Mucosa of rectum (tissue), 2 donors: ENCODE measurements at regions not wholly inside any gene's neighbourhood (a gene's known extent, or its start where the extent isn't known, plus 50 kb on each side); places are given as distances from the start of the nearest gene placed in this dataset.

Source experiments
- H3K27ac ChIP-seq, 2 donors: one replicate each; pipeline ENCODE4 v1.7.0; 2013; ENCODE audit warnings: inconsistent platforms in 2 of 2, low read depth in 2 of 2, low read length in 2 of 2
- H3K27me3 ChIP-seq, 2 donors: one replicate each; pipeline ENCODE4 v1.7.0; 2013; ENCODE audit warnings: low read length in 2 of 2; ENCODE audit not compliant: control insufficient read depth in 2 of 2, insufficient read depth in 2 of 2
- H3K36me3 ChIP-seq, 2 donors: one replicate each; pipeline ENCODE4 v1.7.0; 2013; ENCODE audit warnings: low read length in 2 of 2; ENCODE audit not compliant: control insufficient read depth in 2 of 2, insufficient read depth in 2 of 2
- H3K4me1 ChIP-seq, 2 donors: one replicate each; pipeline ENCODE4 v1.7.0; 2013; ENCODE audit warnings: low read length in 2 of 2, mild to moderate bottlenecking in 1 of 2; ENCODE audit not compliant: control insufficient read depth in 2 of 2, insufficient read depth in 2 of 2
- H3K4me3 ChIP-seq, 2 donors: one replicate each; pipeline ENCODE4 v1.7.0; 2013; ENCODE audit warnings: low read length in 2 of 2
- H3K9ac ChIP-seq, 2 donors: one replicate each; pipeline ENCODE4 v1.7.0; 2013; ENCODE audit warnings: low read length in 2 of 2, low read depth in 1 of 2, mild to moderate bottlenecking in 1 of 2
- H3K9me3 ChIP-seq, 2 donors: one replicate each; pipeline ENCODE4 v1.7.0; 2013; ENCODE audit warnings: low read length in 2 of 2; ENCODE audit not compliant: control insufficient read depth in 2 of 2
- donor health status: healthy.
- donor health status: Normal muscosa, but diverticular disease.

DNA sequence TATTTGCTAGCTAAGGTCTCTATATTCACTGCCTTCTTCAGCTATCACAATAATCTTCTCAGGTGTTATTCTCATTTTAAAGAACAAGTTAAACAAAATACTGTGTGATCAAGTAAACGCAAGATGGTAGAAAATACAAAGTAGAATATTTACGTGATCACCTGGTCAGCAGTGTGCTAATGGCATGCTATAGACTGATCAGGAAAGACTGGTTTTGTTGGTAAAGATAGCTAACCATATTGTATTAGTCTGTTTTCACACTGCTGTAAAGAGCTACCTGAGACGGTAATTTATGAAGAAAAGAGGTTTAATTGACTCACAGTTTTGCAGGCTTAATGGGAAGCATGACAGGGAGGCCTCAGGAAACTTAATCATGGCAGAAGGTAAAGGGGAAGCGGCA is 50.4 kb downstream of the ZBTB38 start:
- Histone ChIP-seq H3K9ac (no peak overlapping the region), H3K36me3 (peaks cover 44 to 54% of the 10 kb centered on the region in 2 donors), H3K27ac (no peak overlapping the region), H3K9me3 (no peaks in the 10 kb centered on the region), H3K4me3 (no peak overlapping the region), H3K4me1 (peaks cover 7 to 9% of the 10 kb centered on the region in 2 donors), H3K27me3 (no peaks in the 10 kb centered on the region)

DNA sequence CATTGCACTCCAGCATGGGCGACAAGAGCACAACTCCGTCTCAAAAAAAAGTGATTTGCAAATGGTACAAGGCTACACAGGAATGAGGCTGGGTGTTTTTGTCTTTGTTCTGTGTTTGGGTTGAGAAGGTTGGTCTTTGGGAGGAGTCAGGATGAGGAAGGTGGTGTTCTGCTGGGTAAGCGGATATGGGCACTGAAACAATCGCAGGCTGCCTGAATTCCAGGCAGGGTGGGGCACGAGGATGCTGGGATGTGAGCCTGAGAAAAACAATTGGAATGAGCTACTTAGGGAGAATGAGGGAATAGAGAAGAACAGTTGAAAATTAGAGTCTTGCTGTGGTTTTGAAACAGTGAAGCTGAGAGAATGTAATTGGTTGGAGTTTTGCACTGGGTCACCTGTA is 51.6 kb downstream of the ZBTB38 start:
- Histone ChIP-seq H3K27ac (no peak overlapping the region), H3K27me3 (no peaks in the 10 kb centered on the region), H3K9me3 (no peaks in the 10 kb centered on the region), H3K4me1 (peaks cover 0 to 2% of the 10 kb centered on the region in 2 donors), H3K4me3 (no peak overlapping the region), H3K36me3 (peaks cover 32 to 42% of the 10 kb centered on the region in 2 donors), H3K9ac (no peak overlapping the region)

DNA sequence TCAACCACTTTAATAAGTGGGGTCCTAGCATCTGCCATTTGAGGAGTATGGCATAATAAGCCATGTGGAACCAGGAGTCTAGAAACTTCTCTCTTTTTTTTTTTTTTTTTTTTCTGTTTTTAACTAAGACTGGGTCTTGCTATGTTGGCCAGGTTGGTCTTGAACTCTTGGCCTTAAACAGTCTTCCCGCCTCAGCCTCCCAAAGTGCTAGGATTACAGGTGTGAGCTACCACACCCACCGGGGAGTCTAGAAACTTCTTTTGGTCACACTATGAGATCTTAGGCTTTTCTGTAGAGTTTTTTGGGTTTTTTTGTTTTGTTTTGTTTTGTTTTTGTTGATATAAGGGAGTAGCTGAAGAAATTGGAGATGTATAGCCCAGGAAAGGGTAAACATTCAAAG is 52.9 kb downstream of the ZBTB38 start:
- no peak overlapping the region for H3K9ac ChIP-seq
- H3K4me1 ChIP-seq = peaks cover 6 to 9% of the 10 kb centered on the region in 2 donors
- no peak overlapping the region for H3K4me3 ChIP-seq
- H3K9me3 ChIP-seq = no peaks in the 10 kb centered on the region
- no peak overlapping the region for H3K27ac ChIP-seq
- H3K36me3 ChIP-seq = peaks cover 20 to 34% of the 10 kb centered on the region in 2 donors
- H3K27me3 ChIP-seq = no peaks in the 10 kb centered on the region

DNA sequence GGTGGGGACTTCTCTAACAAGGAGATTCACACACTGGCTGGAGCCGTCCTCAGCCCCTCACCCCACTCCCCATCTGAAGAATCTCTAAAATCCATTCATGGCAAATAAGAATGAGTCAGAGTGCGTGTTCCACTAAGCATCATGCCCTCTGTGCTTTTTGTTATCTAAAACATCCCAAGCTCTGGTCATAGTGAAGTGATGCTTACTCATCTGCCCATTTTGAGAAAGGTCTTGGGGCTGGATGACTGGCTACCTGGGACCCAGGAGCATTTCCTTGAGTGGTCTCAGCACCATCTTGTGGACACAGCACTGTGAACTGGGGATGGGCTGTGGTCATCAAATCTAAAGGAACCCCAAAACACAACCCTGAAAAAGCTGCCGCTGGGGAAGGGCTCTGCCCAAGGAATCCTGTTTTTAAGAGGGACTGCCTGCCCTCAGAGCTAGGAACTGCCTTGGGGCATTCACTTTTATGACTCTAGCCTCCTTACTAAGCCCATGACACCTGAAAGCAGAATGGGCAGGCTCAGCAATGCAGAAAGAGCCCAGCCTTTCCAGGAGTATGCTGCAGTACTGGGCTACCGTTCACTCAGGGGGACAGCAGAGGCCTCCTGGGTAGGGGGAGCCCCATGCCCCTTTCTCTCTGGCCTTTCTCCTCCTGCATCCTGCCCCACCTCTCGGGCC is 53.5 kb downstream of the ZBTB38 start:
- H3K36me3 ChIP-seq = peaks cover 17 to 28% of the 10 kb centered on the region in 2 donors
- H3K9me3 ChIP-seq = no peaks in the 10 kb centered on the region
- no peak overlapping the region for H3K4me3 ChIP-seq
- no peaks in the 10 kb centered on the region for H3K27me3 ChIP-seq
- H3K27ac ChIP-seq = no peak overlapping the region
- peaks cover 11 to 14% of the 10 kb centered on the region in 2 donors for H3K4me1 ChIP-seq
- H3K9ac ChIP-seq = no peak overlapping the region

DNA sequence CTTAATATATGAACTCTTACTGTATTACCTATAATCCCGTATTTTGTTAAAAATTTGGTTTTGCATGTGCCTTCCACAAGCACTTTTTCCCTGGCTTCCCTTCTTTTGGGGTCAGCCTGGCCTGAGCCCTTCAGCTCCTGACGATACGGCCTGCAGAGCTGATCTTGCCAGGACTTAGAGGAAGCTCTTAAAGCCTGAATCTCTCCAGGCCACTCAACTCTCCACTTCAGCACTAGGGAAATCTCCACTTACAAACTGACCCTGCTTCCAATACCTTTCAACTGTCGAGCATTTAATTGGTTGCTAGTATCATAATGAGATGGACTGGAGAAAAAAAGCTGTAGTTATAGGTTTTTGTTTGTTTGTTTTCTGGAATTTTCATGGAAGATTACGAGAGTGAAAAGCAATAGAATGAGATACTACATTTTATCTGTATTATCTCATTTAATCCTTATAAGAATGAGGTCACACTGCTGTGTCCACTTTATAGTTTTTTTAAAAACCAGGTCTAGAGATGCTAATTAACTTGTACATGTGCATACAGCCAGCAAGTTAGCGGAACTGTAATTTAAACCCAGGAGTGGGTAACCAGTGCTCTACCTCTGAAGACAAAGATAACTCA is 54.8 kb downstream of the ZBTB38 start:
- Histone ChIP-seq H3K27ac (no peak overlapping the region), H3K9me3 (no peaks in the 10 kb centered on the region), H3K4me1 (peaks cover 14 to 18% of the 10 kb centered on the region in 2 donors), H3K9ac (no peak overlapping the region), H3K4me3 (no peak overlapping the region), H3K36me3 (peaks cover 13 to 24% of the 10 kb centered on the region in 2 donors), H3K27me3 (no peaks in the 10 kb centered on the region)

DNA sequence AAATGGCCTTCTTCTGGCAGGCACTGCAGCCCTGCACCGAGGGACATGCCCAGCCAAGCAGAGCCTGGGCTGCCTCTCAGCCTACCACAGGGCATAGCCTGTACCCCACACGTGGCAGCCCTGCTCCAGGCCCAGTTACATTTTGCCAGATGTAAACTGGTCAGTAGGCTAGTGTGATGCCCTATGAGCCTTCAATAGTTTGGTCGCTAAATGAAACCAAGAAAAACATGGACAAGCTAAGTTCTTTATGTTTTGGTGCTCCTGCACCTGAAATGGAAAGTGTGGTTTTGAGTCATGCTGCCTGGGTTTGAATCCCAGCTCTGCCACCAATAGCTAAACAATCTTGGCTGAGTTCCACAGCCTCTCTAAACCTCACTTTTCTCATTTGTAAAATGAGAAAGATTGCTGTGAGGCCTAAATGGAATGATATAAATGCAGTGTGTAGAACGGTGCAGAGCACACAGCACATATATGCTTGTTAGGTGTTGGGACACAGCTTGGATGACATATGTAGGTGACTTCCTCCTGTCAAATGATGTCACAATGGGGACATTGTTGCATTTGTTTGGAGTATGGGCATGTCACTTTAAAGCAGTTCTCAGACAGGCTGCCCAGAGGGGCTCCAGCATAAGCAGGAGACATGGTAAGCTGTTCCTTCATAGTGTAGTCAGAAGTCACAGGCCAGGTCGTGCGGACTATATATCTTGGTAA is 57.4 kb downstream of the ZBTB38 start:
- Histone ChIP-seq H3K4me1 (peaks cover 14 to 20% of the 10 kb centered on the region in 2 donors), H3K27me3 (no peaks in the 10 kb centered on the region), H3K27ac (peak overlapping the region; percentile 40 to 61), H3K4me3 (no peak overlapping the region), H3K36me3 (peaks cover 20 to 24% of the 10 kb centered on the region in 2 donors), H3K9ac (no peak overlapping the region), H3K9me3 (no peaks in the 10 kb centered on the region)

DNA sequence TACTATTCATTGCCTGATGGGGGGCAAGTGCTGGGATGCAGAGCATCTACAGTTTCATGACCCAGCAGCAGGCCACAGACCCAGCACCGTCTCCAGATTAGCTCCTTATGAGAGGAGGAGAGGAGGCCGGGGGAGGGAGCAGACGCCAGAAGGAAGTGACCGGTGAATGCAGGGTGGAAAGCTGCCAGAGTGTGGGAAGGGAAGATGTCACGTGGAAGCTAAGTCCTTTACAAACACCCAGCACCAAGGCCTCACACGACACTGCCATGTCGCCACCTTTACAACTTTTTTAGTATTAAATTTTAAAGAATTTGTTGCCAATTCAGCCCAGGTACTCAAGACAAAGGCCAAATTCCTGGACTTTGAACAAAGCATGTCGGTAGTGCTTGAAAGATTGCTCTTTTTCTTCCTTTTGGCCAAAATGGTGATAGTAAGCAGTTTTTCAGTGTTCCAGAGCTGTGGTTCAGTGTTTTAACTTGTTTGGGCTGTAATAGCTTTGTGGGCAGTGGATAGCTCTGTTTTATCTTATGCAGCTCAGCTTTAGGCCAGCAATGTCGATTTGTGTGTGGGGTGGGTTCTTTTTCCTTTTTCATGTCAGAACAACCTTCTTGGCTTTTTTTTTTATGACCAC is 58.2 kb downstream of the ZBTB38 start:
- Histone ChIP-seq H3K36me3 (peaks cover 21 to 23% of the 10 kb centered on the region in 2 donors), H3K27me3 (no peaks in the 10 kb centered on the region), H3K9ac (peak overlapping the region; percentile 15 to 29), H3K9me3 (no peaks in the 10 kb centered on the region), H3K27ac (peak overlapping the region; percentile 56 to 61), H3K4me1 (peaks cover 14 to 20% of the 10 kb centered on the region in 2 donors), H3K4me3 (peak overlapping the region in 1 of 2 donors; percentile 20)

DNA sequence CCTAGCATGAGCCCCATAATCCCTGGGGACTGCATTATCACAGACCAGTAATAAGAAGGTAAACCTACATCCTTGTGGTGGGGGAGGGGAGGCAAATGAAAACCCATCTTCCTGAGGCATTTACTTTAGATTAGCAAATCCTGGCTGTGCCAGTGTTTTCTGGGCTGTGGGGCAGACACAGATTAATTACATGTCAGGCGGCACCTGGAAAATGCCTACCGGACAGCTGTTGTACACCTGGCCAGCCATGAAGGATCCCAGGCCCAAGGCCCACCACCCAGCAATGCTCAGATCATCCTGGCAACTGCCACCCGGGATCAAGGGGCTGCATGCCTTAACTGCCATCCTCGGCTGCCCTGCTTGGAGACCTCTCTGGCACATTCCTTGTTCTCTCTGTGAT is 59.1 kb upstream of the RASA2 start:
- Histone ChIP-seq H3K36me3 (peaks cover 21 to 23% of the 10 kb centered on the region in 2 donors), H3K4me1 (peaks cover 14 to 20% of the 10 kb centered on the region in 2 donors), H3K27me3 (no peaks in the 10 kb centered on the region), H3K9me3 (no peaks in the 10 kb centered on the region), H3K4me3 (no peak overlapping the region), H3K9ac (no peak overlapping the region), H3K27ac (no peak overlapping the region)

DNA sequence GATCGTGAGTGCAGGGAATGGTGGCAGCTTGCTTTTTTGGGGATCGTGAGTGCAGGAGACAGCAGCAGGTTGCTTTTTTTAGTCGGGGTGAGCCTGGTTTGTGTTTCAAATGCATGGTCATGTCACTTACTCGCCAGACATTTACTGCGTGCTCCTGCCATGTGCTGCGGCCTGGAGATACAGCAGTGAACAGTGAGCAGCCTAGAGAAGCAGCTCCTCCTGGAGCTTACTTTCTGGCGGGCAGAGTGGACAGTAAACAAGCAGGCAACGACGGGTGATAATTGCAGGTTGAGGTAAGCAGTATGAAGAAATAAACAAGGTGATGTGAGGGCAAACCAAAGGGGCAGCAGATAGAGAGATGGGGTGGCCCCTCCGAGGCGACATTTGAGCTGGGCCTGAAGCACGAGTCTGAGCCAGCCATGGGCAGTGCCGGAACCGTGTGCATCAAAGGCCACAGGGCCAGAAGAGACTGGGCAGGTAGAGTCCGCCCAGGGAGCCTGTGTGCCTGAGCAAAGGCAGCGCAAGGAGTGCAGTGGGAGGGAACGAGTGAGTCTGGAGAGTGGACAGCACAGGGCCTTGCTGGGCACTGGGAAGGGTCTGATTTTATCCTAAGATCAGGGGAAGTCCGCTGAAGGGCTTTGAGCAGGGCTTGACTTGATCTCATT is 57.3 kb upstream of the RASA2 start:
- Histone ChIP-seq H3K27ac (peak overlapping the region in 1 of 2 donors; percentile 39), H3K4me1 (peaks cover 14 to 20% of the 10 kb centered on the region in 2 donors), H3K4me3 (no peak overlapping the region), H3K36me3 (peaks cover 25 to 26% of the 10 kb centered on the region in 2 donors), H3K27me3 (no peaks in the 10 kb centered on the region), H3K9me3 (no peaks in the 10 kb centered on the region), H3K9ac (no peak overlapping the region)
